HL-60 (cell line): ENCODE measurements at regions not wholly inside any gene's neighbourhood (a gene's known extent, or its start where the extent isn't known, plus 50 kb on each side); places are given as distances from the start of the nearest gene placed in this dataset.
"Not testable (repeated sequence)": the region's sequence is repeated elsewhere in the genome, so short reads cannot be mapped to it uniquely, and the experiment has no call there.

Source experiments
- GABPA ChIP-seq: IDR thresholded peaks from 2 replicates; pipeline ENCODE4 v1.6.1; 2012; ENCODE audit warnings: low read depth
- POLR2AphosphoS5 ChIP-seq: IDR thresholded peaks from 2 replicates; pipeline ENCODE4 v1.6.1; 2012; ENCODE audit warnings: low read depth
- REST ChIP-seq: IDR thresholded peaks from 2 replicates; pipeline ENCODE4 v1.6.1; 2012; ENCODE audit warnings: low read depth; ENCODE audit not compliant: insufficient replicate concordance
- SPI1 ChIP-seq: IDR thresholded peaks from 2 replicates; pipeline ENCODE4 v1.6.1; 2012; ENCODE audit warnings: low read depth, mild to moderate bottlenecking, borderline replicate concordance
- TF ChIP-seq, protein P1 (sequence below): IDR thresholded peaks from one replicate; pipeline ENCODE4 v1.5.1; 2011; ENCODE audit warnings: low read length, control low read depth, inconsistent platforms; ENCODE audit not compliant: insufficient read depth

DNA sequence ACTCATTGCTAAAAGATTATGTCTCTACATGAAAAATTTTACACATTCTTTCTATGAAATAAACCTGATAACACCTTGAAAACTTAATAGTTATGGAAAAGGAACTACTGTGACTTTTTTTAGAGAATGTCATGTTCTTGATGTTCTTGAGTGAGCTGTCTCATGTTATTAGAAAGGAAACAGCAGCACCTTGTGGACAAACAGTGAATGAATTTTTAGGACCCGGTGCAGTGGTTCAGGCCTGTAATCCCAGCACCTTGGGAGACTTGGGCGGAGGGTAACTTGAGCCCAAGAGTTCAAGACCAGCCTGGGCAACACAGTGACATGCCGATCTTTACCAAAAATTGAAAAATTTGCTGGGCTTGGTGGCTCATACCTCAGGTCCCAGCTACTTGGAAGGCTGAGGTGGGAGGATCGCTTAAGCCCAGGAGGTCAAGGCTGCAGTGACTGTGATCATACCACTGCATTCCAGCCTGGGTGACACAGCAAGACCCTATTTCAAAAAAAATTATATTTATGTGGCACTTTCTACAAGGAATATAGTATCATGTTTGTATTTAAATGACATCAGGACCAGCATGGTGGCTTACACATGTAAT is 2207.4 kb upstream of the DEFB115 start:
- TF ChIP-seq, protein P1, sequence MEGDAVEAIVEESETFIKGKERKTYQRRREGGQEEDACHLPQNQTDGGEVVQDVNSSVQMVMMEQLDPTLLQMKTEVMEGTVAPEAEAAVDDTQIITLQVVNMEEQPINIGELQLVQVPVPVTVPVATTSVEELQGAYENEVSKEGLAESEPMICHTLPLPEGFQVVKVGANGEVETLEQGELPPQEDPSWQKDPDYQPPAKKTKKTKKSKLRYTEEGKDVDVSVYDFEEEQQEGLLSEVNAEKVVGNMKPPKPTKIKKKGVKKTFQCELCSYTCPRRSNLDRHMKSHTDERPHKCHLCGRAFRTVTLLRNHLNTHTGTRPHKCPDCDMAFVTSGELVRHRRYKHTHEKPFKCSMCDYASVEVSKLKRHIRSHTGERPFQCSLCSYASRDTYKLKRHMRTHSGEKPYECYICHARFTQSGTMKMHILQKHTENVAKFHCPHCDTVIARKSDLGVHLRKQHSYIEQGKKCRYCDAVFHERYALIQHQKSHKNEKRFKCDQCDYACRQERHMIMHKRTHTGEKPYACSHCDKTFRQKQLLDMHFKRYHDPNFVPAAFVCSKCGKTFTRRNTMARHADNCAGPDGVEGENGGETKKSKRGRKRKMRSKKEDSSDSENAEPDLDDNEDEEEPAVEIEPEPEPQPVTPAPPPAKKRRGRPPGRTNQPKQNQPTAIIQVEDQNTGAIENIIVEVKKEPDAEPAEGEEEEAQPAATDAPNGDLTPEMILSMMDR = not testable (repeated sequence)
- not testable (repeated sequence) for TF ChIP-seq REST, POLR2AphosphoS5, GABPA, SPI1
